Ovary (tissue), 3 donors: ENCODE measurements at regions not wholly inside any gene's neighbourhood (a gene's known extent, or its start where the extent isn't known, plus 50 kb on each side); places are given as distances from the start of the nearest gene placed in this dataset.

ENCODE experiments used
- CTCF ChIP-seq, 3 donors: fragments of 450-650 bp in 2 of 3; fragments of 200-600 bp in 1 of 3; IDR thresholded peaks; one replicate each; pipeline versions ENCODE4 v1.5.1 to v1.8.0; 2016 to 2022; ENCODE audit warnings: antibody characterized with exemption in 3 of 3, mild to moderate bottlenecking in 1 of 3
- POLR2A ChIP-seq: fragments of 450-650 bp; IDR thresholded peaks from one replicate; pipeline ENCODE4 v1.6.1; 2017; ENCODE audit warnings: antibody characterized with exemption, mild to moderate bottlenecking, moderate library complexity
- donor health status: DM: no; HTN: no; CAD: no.

- TF ChIP-seq CTCF (IDR thresholded peaks at IDR 0.05) (no peak), POLR2A (no peak)
Measured at GRCh38 chr20:22338140-22338708, 246.1 kb downstream of the FOXA2 start.
